Upper lobe of left lung (tissue), 4 donors: ENCODE measurements at regions not wholly inside any gene's neighbourhood (a gene's known extent, or its start where the extent isn't known, plus 50 kb on each side); places are given as distances from the start of the nearest gene placed in this dataset.

Experiments
- CTCF ChIP-seq, 6 experiments: fragments of 450-650 bp in 4 of 6; fragments of 200-600 bp in 2 of 6; sonication (generic) in 2 of 6; IDR thresholded peaks; one replicate each; pipeline ENCODE4 v1.5.1; 2016 to 2019; ENCODE audit warnings: antibody characterized with exemption in 6 of 6
- EP300 ChIP-seq, 4 donors: sonication (generic); formaldehyde crosslinking; IDR thresholded peaks; one replicate each; pipeline ENCODE4 v1.5.1; 2017; ENCODE audit warnings: antibody characterized with exemption in 4 of 4, control low read depth in 2 of 4

GRCh38 chr5:9771079-9771478 is 140.9 kb upstream of the TAS2R1 start:
- TF ChIP-seq CTCF (IDR thresholded peaks at IDR 0.05): no peak
- no peak for TF ChIP-seq EP300 (IDR thresholded peaks at IDR 0.05)
